ENCODE measurements at regions not wholly inside any gene's neighbourhood (a gene's known extent, or its start where the extent isn't known, plus 50 kb on each side); places are given as distances from the start of the nearest gene placed in this dataset.

GRCh38 chr11:70028147-70028855, 49.8 kb upstream of the ANO1 start:
- no peaks in the 10 kb centered on the region for H3K27me3 Mint-ChIP-seq
- DNase-seq = no peak
- no peaks in the 10 kb centered on the region for H3K9me3 Mint-ChIP-seq
- H3K36me3 Mint-ChIP-seq (ENCODE audit: low read depth) = no peaks in the 10 kb centered on the region
- no peak overlapping the region for H3K4me3 Mint-ChIP-seq
- H3K4me1 Mint-ChIP-seq = no peaks in the 10 kb centered on the region
- intact Hi-C loops (cut with micrococcal nuclease) = no loop called here
- H3K27ac Mint-ChIP-seq = no peak overlapping the region
